Gastrocnemius medialis (tissue), 4 donors: ENCODE measurements at regions not wholly inside any gene's neighbourhood (a gene's known extent, or its start where the extent isn't known, plus 50 kb on each side); places are given as distances from the start of the nearest gene placed in this dataset.

ENCODE experiments used
- ATAC-seq, 2 donors: fragments of 150-250 bp; one replicate each; pipeline ENCODE4 v1.9.1; 2016
- DNase-seq, 2 donors: peaks; one replicate each; pipeline ENCODE4 v3.0.0-alpha.2; 2019
- H3K27ac ChIP-seq, 4 donors: fragments of 200-600 bp; sonication (generic); 1 replicate in 1 of 4; 2 replicates in 3 of 4; pipeline ENCODE4 v1.5.1; 2016 to 2018; ENCODE audit warnings: mild to moderate bottlenecking in 2 of 4, moderate library complexity in 1 of 4
- H3K27me3 ChIP-seq, 3 donors: fragments of 200-600 bp; sonication (generic) in 2 of 3; 1 replicate in 1 of 3; 2 replicates in 2 of 3; pipeline versions ENCODE4 v1.5.1 to v1.6.0; 2016 to 2019; ENCODE audit warnings: mild to moderate bottlenecking in 1 of 3, moderate library complexity in 1 of 3
- H3K36me3 ChIP-seq, 2 donors: fragments of 200-600 bp; sonication (generic) in 1 of 2; one replicate each; pipeline ENCODE4 v1.5.1; 2017 to 2018
- H3K4me1 ChIP-seq, 2 donors: fragments of 200-600 bp; sonication (generic) in 1 of 2; one replicate each; pipeline ENCODE4 v1.5.1; 2016 to 2017; ENCODE audit warnings: mild to moderate bottlenecking in 2 of 2
- H3K4me3 ChIP-seq, 4 donors: fragments of 200-600 bp; sonication (generic) in 3 of 4; 1 replicate in 1 of 4; 2 replicates in 3 of 4; pipeline ENCODE4 v1.5.1; 2016 to 2019; ENCODE audit warnings: mild to moderate bottlenecking in 2 of 4
- H3K9me3 ChIP-seq, 3 donors: fragments of 200-600 bp; sonication (generic) in 2 of 3; 1 replicate in 1 of 3; 2 replicates in 2 of 3; pipeline ENCODE4 v1.5.1; 2016 to 2019
- CTCF ChIP-seq, 5 experiments: fragments of 450-650 bp in 3 of 5; fragments of 200-600 bp in 2 of 5; sonication (generic) in 2 of 5; IDR thresholded peaks in 4 of 5; conservative IDR thresholded peaks in 1 of 5; 1 replicate in 4 of 5; 2 replicates in 1 of 5; pipeline ENCODE4 v1.5.1; 2016 to 2019; ENCODE audit warnings: antibody characterized with exemption in 5 of 5, mild to moderate bottlenecking in 3 of 5, moderate library complexity in 3 of 5
- POLR2A ChIP-seq, 2 donors: fragments of 450-650 bp; IDR thresholded peaks; one replicate each; pipeline ENCODE4 v1.6.1; 2017; ENCODE audit warnings: antibody characterized with exemption in 2 of 2, mild to moderate bottlenecking in 2 of 2, moderate library complexity in 2 of 2
- in situ Hi-C, 4 donors: fragments of 200-750 bp; cut with MboI; loops; one replicate each; pipeline versions ENCODE4 v1.15.0 to v1.8.0; 2017; ENCODE audit warnings: low sequenced_read_pairs in 4 of 4
- intact Hi-C: fragments of 100-400 bp; cut with DNase I; formaldehyde crosslinking; loops from one replicate; pipeline ENCODE4 v1.15.1; 2023; ENCODE audit warnings: low total_unique reads

- DNase-seq, result no peak
- Histone ChIP-seq H3K9me3 (no peaks in the 10 kb centered on the region), H3K4me3 (no peak overlapping the region), H3K36me3 (no peaks in the 10 kb centered on the region), H3K27me3 (no peaks in the 10 kb centered on the region), H3K4me1 (no peaks in the 10 kb centered on the region), H3K27ac (no peak overlapping the region)
- intact Hi-C loops, result no loop called here
- no peak for TF ChIP-seq POLR2A (IDR thresholded peaks at IDR 0.05)
- TF ChIP-seq CTCF (IDR thresholded peaks at IDR 0.05 in 4 of 5, conservative IDR thresholded peaks at IDR 0.05 in 1 of 5), result no peak
- in situ Hi-C loops, result no loop called here
- no peak for ATAC-seq
Measured at GRCh38 chr6:155955038-155955437, 499.4 kb upstream of the NOX3 start.

- in situ Hi-C loops (no loop called here), intact Hi-C loops (no loop called here)
- H3K27ac ChIP-seq, result no peak overlapping the region
- H3K36me3 ChIP-seq, result no peaks in the 10 kb centered on the region
- no peak for TF ChIP-seq POLR2A (IDR thresholded peaks at IDR 0.05)
- no peak for TF ChIP-seq CTCF (IDR thresholded peaks at IDR 0.05 in 4 of 5, conservative IDR thresholded peaks at IDR 0.05 in 1 of 5)
- H3K27me3 ChIP-seq, result no peaks in the 10 kb centered on the region
- H3K4me1 ChIP-seq, result no peaks in the 10 kb centered on the region
- no peaks in the 10 kb centered on the region for H3K9me3 ChIP-seq
- H3K4me3 ChIP-seq, result no peak overlapping the region
- DNase-seq (no peak), ATAC-seq (no peak)
Measured at GRCh38 chr6:155954149-155954548, 498.5 kb upstream of the NOX3 start.

GRCh38 chr6:155949256-155949655 lies 493.6 kb upstream of the NOX3 start:
- Histone ChIP-seq H3K27me3 (no peaks in the 10 kb centered on the region), H3K27ac (no peak overlapping the region), H3K9me3 (no peaks in the 10 kb centered on the region), H3K4me3 (no peak overlapping the region), H3K36me3 (no peaks in the 10 kb centered on the region), H3K4me1 (no peaks in the 10 kb centered on the region)
- ATAC-seq (no peak), DNase-seq (no peak)
- in situ Hi-C loops, result no loop called here
- TF ChIP-seq POLR2A (IDR thresholded peaks at IDR 0.05), result no peak
- no peak for TF ChIP-seq CTCF (IDR thresholded peaks at IDR 0.05 in 4 of 5, conservative IDR thresholded peaks at IDR 0.05 in 1 of 5)
- intact Hi-C loops, result no loop called here

GRCh38 chr6:155946860-155947259 lies 491.2 kb upstream of the NOX3 start:
- in situ Hi-C loops (no loop called here), intact Hi-C loops (no loop called here)
- no peak for TF ChIP-seq POLR2A (IDR thresholded peaks at IDR 0.05)
- TF ChIP-seq CTCF (IDR thresholded peaks at IDR 0.05 in 4 of 5, conservative IDR thresholded peaks at IDR 0.05 in 1 of 5), result no peak
- DNase-seq (no peak), ATAC-seq (no peak)
- no peaks in the 10 kb centered on the region for H3K9me3 ChIP-seq
- no peaks in the 10 kb centered on the region for H3K4me1 ChIP-seq
- H3K4me3 ChIP-seq, result no peak overlapping the region
- H3K27ac ChIP-seq, result no peak overlapping the region
- no peaks in the 10 kb centered on the region for H3K36me3 ChIP-seq
- H3K27me3 ChIP-seq, result no peaks in the 10 kb centered on the region

- Histone ChIP-seq H3K4me3 (no peak overlapping the region), H3K27me3 (no peaks in the 10 kb centered on the region), H3K4me1 (no peaks in the 10 kb centered on the region), H3K9me3 (no peaks in the 10 kb centered on the region), H3K27ac (no peak overlapping the region), H3K36me3 (no peaks in the 10 kb centered on the region)
- ATAC-seq, result no peak
- intact Hi-C loops, result no loop called here
- in situ Hi-C loops, result no loop called here
- no peak for DNase-seq
- TF ChIP-seq CTCF (IDR thresholded peaks at IDR 0.05 in 4 of 5, conservative IDR thresholded peaks at IDR 0.05 in 1 of 5) (no peak), POLR2A (IDR thresholded peaks at IDR 0.05) (no peak)
Measured at GRCh38 chr6:155943635-155944034, 488.0 kb upstream of the NOX3 start.
